Astrocyte of the spinal cord (primary cell): ENCODE measurements at regions not wholly inside any gene's neighbourhood (a gene's known extent, or its start where the extent isn't known, plus 50 kb on each side); places are given as distances from the start of the nearest gene placed in this dataset.

Experiments used
- DNase-seq: peaks from one replicate; pipeline ENCODE4 v3.0.0; 2011; ENCODE audit warnings: low read depth, low spot score
- H3K4me3 ChIP-seq: 2 replicates; pipeline ENCODE4 v1.5.1; 2011; ENCODE audit warnings: low read depth, mild to moderate bottlenecking, low read length, moderate library complexity
- CTCF ChIP-seq: IDR thresholded peaks from 2 replicates; pipeline ENCODE4 v1.5.1; 2012; ENCODE audit warnings: low read depth, mild to moderate bottlenecking, low read length, inconsistent platforms
- in situ Hi-C: cut with HindIII; loops from 2 replicates; pipeline ENCODE4 v1.10.0; 2017; ENCODE audit warnings: low sequenced_read_pairs

DNA sequence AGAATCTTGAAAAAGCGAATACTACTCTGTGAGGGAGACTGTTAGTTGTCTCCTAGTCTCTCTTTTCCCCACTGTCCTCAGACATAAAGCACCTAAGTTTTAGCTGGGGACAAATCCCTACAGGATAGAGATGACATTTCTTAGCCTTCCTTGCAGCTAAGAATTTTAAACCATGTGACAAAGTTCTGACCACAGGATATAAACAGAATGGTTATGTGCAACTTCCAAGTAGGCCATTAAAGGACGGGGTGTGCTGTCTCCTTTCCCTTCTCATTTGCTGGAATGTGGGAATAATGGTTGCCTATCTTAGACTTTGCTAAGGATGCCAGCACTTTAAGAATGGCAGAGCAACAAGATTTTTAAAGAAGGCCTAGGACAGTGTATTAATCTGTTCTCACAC lies 74.9 kb upstream of the PRPS1L1 start:
- in situ Hi-C loops, result no loop called here
- no peak overlapping the region for H3K4me3 ChIP-seq
- no peak for DNase-seq
- TF ChIP-seq CTCF, result no peak

GRCh38 chr7:18103436-18104218 lies 76.0 kb upstream of the PRPS1L1 start:
- DNase-seq, result no peak

DNA sequence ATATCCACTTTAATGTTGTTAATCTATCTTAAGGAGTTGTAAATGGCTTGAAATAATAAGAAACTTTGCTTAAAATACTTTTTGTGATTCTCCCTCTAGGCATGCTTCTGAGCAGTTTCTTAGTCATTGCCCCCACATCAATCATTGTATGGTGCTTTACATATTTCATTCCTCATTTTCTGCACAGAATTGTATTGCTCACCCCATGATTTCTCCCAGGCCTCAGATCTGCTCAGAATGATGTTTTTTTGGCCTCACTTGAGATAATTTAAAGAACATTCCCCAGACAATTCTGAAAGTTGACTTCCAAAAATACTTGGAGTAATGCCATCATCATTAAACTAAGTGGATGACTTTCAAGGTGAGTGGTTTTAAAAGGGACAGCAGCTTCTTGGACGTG lies 82.1 kb upstream of the PRPS1L1 start:
- peak; percentile 60 for DNase-seq
- H3K4me3 ChIP-seq, result no peak overlapping the region
- no peak for TF ChIP-seq CTCF
- in situ Hi-C loops, result no loop called here

More at GRCh38 chr7:18103436-18104218, 76.0 kb upstream of the PRPS1L1 start:
- no peak overlapping the region for H3K4me3 ChIP-seq
- TF ChIP-seq CTCF, result no peak
- in situ Hi-C loops, result no loop called here

DNA sequence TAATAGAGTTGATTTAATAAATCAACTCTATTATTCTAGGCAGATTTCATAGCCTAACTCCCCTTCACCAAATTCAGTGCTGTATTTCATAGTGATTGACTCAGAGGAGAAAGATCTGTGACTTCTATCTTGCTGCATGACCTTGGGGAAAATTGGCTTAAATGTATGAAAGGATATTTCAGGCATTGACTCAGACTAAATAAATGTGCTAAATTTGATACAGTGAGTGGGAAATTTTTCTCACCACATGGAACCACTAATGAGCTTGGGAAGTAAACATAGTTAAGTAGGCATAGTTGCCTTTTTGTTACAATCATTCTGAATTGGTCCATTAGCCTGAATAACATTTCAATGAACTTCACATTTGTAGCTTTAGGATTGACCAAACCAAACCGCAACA lies 89.0 kb upstream of the PRPS1L1 start:
- in situ Hi-C loops, result no loop called here
- TF ChIP-seq CTCF, result no peak
- DNase-seq, result no peak
- H3K4me3 ChIP-seq, result no peak overlapping the region

- in situ Hi-C loops, result no loop called here
- TF ChIP-seq CTCF, result no peak
Measured at GRCh38 chr7:18117482-18117881, 89.8 kb upstream of the PRPS1L1 start.

DNA sequence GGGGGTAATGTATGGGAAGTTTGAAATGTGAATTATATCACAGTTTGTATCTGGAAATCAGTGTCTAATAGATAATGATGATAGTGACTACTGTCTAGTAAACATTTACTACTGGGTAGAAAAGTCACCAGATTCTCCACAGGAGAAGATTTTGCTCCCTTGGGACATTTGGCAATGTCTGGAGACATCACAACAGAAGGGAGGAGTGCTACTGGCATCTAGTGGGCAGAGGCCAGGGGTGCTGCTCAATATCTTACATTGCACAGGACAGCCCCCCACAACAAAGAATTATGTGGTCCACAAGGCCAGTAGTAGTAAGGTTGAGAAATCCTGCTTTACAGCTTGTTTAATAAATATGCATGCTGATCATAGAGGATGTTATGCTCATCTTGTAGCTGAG lies 92.3 kb upstream of the PRPS1L1 start:
- DNase-seq, result peak; percentile 12
- in situ Hi-C loops, result no loop called here
- TF ChIP-seq CTCF, result peak; percentile 42
- no peak overlapping the region for H3K4me3 ChIP-seq

More at GRCh38 chr7:18117482-18117881, 89.8 kb upstream of the PRPS1L1 start:
- H3K4me3 ChIP-seq, result no peak overlapping the region
- peak; percentile 69 for DNase-seq
